MG63 (cell line): ENCODE measurements at regions not wholly inside any gene's neighbourhood (a gene's known extent, or its start where the extent isn't known, plus 50 kb on each side); places are given as distances from the start of the nearest gene placed in this dataset.
A peak's percentile ranks its signal among the peaks of the same experiment; 100 is the strongest.
"Not testable (repeated sequence)": the region's sequence is repeated elsewhere in the genome, so short reads cannot be mapped to it uniquely, and the experiment has no call there.

Experiments
- DNase-seq: peaks from one replicate; pipeline ENCODE4 v3.0.0-alpha.2; 2020
- H3K27me3 ChIP-seq: fragments of 250-450 bp; sonication (Bioruptor Pico); 2 replicates; pipeline ENCODE4 v1.5.1; 2020; ENCODE audit warnings: mild to moderate bottlenecking, moderate library complexity
- H3K36me3 ChIP-seq: fragments of 250-450 bp; sonication (Bioruptor Pico); 2 replicates; pipeline ENCODE4 v1.5.1; 2020; ENCODE audit warnings: mild to moderate bottlenecking, moderate library complexity
- H3K4me3 ChIP-seq: fragments of 250-450 bp; sonication (Bioruptor Pico); 2 replicates; pipeline ENCODE4 v1.5.1; 2020; ENCODE audit warnings: mild to moderate bottlenecking, moderate library complexity
- H3K9me3 ChIP-seq: fragments of 250-450 bp; sonication (Bioruptor Pico); 2 replicates; pipeline ENCODE4 v1.5.1; 2020; ENCODE audit warnings: mild to moderate bottlenecking, moderate library complexity

- Histone ChIP-seq H3K9me3 (no peaks in the 10 kb centered on the region), H3K4me3 (no peak overlapping the region), H3K36me3 (no peaks in the 10 kb centered on the region), H3K27me3 (no peaks in the 10 kb centered on the region)
- DNase-seq = no peak
Observed at GRCh38 chr7:47195641-47196040, 386.3 kb downstream of the TNS3 start.

- H3K27me3 ChIP-seq = no peaks in the 10 kb centered on the region
- no peak for DNase-seq
- H3K36me3 ChIP-seq = no peaks in the 10 kb centered on the region
- H3K4me3 ChIP-seq = no peak overlapping the region
- no peaks in the 10 kb centered on the region for H3K9me3 ChIP-seq
Observed at GRCh38 chr7:47194516-47195057, 387.3 kb downstream of the TNS3 start.

- no peak overlapping the region for H3K4me3 ChIP-seq
- no peaks in the 10 kb centered on the region for H3K9me3 ChIP-seq
- H3K36me3 ChIP-seq = no peaks in the 10 kb centered on the region
- no peak for DNase-seq
- no peaks in the 10 kb centered on the region for H3K27me3 ChIP-seq
Observed at GRCh38 chr7:47192978-47193377, 388.9 kb downstream of the TNS3 start.

GRCh38 chr7:47191876-47192291 lies 390.0 kb downstream of the TNS3 start:
- Histone ChIP-seq H3K4me3 (no peak overlapping the region), H3K27me3 (no peaks in the 10 kb centered on the region), H3K9me3 (no peaks in the 10 kb centered on the region), H3K36me3 (no peaks in the 10 kb centered on the region)
- no peak for DNase-seq

GRCh38 chr7:47191316-47191715 lies 390.6 kb downstream of the TNS3 start:
- Histone ChIP-seq H3K9me3 (no peaks in the 10 kb centered on the region), H3K36me3 (no peaks in the 10 kb centered on the region), H3K4me3 (no peak overlapping the region), H3K27me3 (no peaks in the 10 kb centered on the region)
- DNase-seq = no peak

GRCh38 chr7:47190462-47190861 lies 391.4 kb downstream of the TNS3 start:
- H3K9me3 ChIP-seq = no peaks in the 10 kb centered on the region
- H3K36me3 ChIP-seq = no peaks in the 10 kb centered on the region
- no peaks in the 10 kb centered on the region for H3K27me3 ChIP-seq
- no peak overlapping the region for H3K4me3 ChIP-seq
- no peak for DNase-seq

GRCh38 chr7:47188653-47189315 lies 393.1 kb downstream of the TNS3 start:
- Histone ChIP-seq H3K4me3 (no peak overlapping the region), H3K9me3 (no peaks in the 10 kb centered on the region), H3K36me3 (no peaks in the 10 kb centered on the region), H3K27me3 (no peaks in the 10 kb centered on the region)
- DNase-seq = no peak

GRCh38 chr7:47188136-47188535 lies 393.8 kb downstream of the TNS3 start:
- Histone ChIP-seq H3K36me3 (no peaks in the 10 kb centered on the region), H3K27me3 (no peaks in the 10 kb centered on the region), H3K9me3 (no peaks in the 10 kb centered on the region), H3K4me3 (no peak overlapping the region)
- DNase-seq = no peak

GRCh38 chr7:47186316-47186715 lies 395.6 kb downstream of the TNS3 start:
- no peak for DNase-seq
- H3K36me3 ChIP-seq = no peaks in the 10 kb centered on the region
- no peaks in the 10 kb centered on the region for H3K9me3 ChIP-seq
- H3K27me3 ChIP-seq = no peaks in the 10 kb centered on the region
- H3K4me3 ChIP-seq = no peak overlapping the region

- Histone ChIP-seq H3K36me3 (no peaks in the 10 kb centered on the region), H3K9me3 (no peaks in the 10 kb centered on the region)
- no peak for DNase-seq
Observed at GRCh38 chr7:47185839-47186238, 396.1 kb downstream of the TNS3 start.

GRCh38 chr7:47185170-47185569 lies 396.7 kb downstream of the TNS3 start:
- no peak for DNase-seq
- no peaks in the 10 kb centered on the region for H3K36me3 ChIP-seq
- H3K27me3 ChIP-seq = no peaks in the 10 kb centered on the region
- no peaks in the 10 kb centered on the region for H3K9me3 ChIP-seq
- H3K4me3 ChIP-seq = no peak overlapping the region

More at GRCh38 chr7:47185839-47186238, 396.1 kb downstream of the TNS3 start:
- no peak overlapping the region for H3K4me3 ChIP-seq
- H3K27me3 ChIP-seq = no peaks in the 10 kb centered on the region

- H3K36me3 ChIP-seq = no peaks in the 10 kb centered on the region
- H3K9me3 ChIP-seq = no peaks in the 10 kb centered on the region
- H3K4me3 ChIP-seq = no peak overlapping the region
- no peaks in the 10 kb centered on the region for H3K27me3 ChIP-seq
- DNase-seq = peak; percentile 34
Observed at GRCh38 chr7:47183862-47184590, 397.9 kb downstream of the TNS3 start.

- Histone ChIP-seq H3K36me3 (no peaks in the 10 kb centered on the region), H3K4me3 (no peak overlapping the region), H3K27me3 (no peaks in the 10 kb centered on the region), H3K9me3 (peaks cover 8% of the 10 kb centered on the region; the same call in 1 of the 2 replicates)
- no peak for DNase-seq
Observed at GRCh38 chr7:47181746-47182361, 400.1 kb downstream of the TNS3 start.

GRCh38 chr7:47180516-47180826 lies 401.4 kb downstream of the TNS3 start:
- no peak for DNase-seq
- no peak overlapping the region for H3K4me3 ChIP-seq
- peaks cover 8% of the 10 kb centered on the region; the same call in 1 of the 2 replicates for H3K9me3 ChIP-seq
- no peaks in the 10 kb centered on the region for H3K36me3 ChIP-seq
- H3K27me3 ChIP-seq = no peaks in the 10 kb centered on the region

GRCh38 chr7:47179812-47180515 lies 401.9 kb downstream of the TNS3 start:
- Histone ChIP-seq H3K27me3 (no peaks in the 10 kb centered on the region), H3K36me3 (no peaks in the 10 kb centered on the region), H3K9me3 (peaks cover 8% of the 10 kb centered on the region; the same call in 1 of the 2 replicates), H3K4me3 (no peak overlapping the region)
- peak; percentile 36 for DNase-seq

- not testable (repeated sequence) for H3K9me3 ChIP-seq, DNase-seq, H3K27me3 ChIP-seq, H3K4me3 ChIP-seq, H3K36me3 ChIP-seq
Observed at GRCh38 chr7:47172602-47173539, 409.0 kb downstream of the TNS3 start.
